Ascending aorta (tissue), 2 donors: ENCODE measurements at regions not wholly inside any gene's neighbourhood (a gene's known extent, or its start where the extent isn't known, plus 50 kb on each side); places are given as distances from the start of the nearest gene placed in this dataset.

Source experiments
- DNase-seq, 2 donors: peaks; one replicate each; pipeline ENCODE4 v3.0.0-alpha.2; 2019; ENCODE audit warnings: low spot score in 2 of 2
- H3K27ac ChIP-seq, 2 donors: fragments of 200-600 bp; sonication (generic); one replicate each; pipeline ENCODE4 v1.5.1; 2016 to 2017; ENCODE audit warnings: mild to moderate bottlenecking in 1 of 2
- H3K27me3 ChIP-seq: fragments of 200-600 bp; sonication (generic); one replicate; pipeline ENCODE4 v1.5.1; 2017
- H3K36me3 ChIP-seq, 2 donors: fragments of 200-600 bp; sonication (generic); one replicate each; pipeline ENCODE4 v1.5.1; 2016
- H3K4me1 ChIP-seq, 2 donors: fragments of 200-600 bp; sonication (generic); one replicate each; pipeline ENCODE4 v1.5.1; 2016 to 2017; ENCODE audit warnings: mild to moderate bottlenecking in 1 of 2
- H3K4me3 ChIP-seq, 2 donors: fragments of 200-600 bp; sonication (generic); one replicate each; pipeline ENCODE4 v1.5.1; 2016 to 2017; ENCODE audit warnings: mild to moderate bottlenecking in 1 of 2
- H3K9me3 ChIP-seq, 2 donors: fragments of 200-600 bp; sonication (generic); one replicate each; pipeline ENCODE4 v1.5.1; 2016
- intact Hi-C: fragments of 100-400 bp; cut with DNase I; formaldehyde crosslinking; loops from one replicate; pipeline ENCODE4 v1.15.1; 2023
- TF ChIP-seq, protein P1 (sequence below), 3 experiments: fragments of 200-600 bp in 2 of 3; fragments of 450-650 bp in 1 of 3; sonication (generic) in 2 of 3; IDR thresholded peaks; one replicate each; pipeline ENCODE4 v1.5.1; 2016 to 2019; ENCODE audit warnings: antibody characterized with exemption in 3 of 3, mild to moderate bottlenecking in 1 of 3, moderate library complexity in 1 of 3

GRCh38 chr3:72595927-72596610 is 252.2 kb downstream of the SHQ1 start:
- Histone ChIP-seq H3K4me1 (peaks cover 0 to 6% of the 10 kb centered on the region in 2 donors), H3K27me3 (no peaks in the 10 kb centered on the region), H3K27ac (no peak overlapping the region), H3K4me3 (no peak overlapping the region), H3K9me3 (no peaks in the 10 kb centered on the region), H3K36me3 (no peaks in the 10 kb centered on the region)
- no peak for DNase-seq
- intact Hi-C loops: loop anchor here (10.0 kb wide), 1 partner anchor 191 kb away; no protein-coding TSS in a partner anchor
- TF ChIP-seq, protein P1, sequence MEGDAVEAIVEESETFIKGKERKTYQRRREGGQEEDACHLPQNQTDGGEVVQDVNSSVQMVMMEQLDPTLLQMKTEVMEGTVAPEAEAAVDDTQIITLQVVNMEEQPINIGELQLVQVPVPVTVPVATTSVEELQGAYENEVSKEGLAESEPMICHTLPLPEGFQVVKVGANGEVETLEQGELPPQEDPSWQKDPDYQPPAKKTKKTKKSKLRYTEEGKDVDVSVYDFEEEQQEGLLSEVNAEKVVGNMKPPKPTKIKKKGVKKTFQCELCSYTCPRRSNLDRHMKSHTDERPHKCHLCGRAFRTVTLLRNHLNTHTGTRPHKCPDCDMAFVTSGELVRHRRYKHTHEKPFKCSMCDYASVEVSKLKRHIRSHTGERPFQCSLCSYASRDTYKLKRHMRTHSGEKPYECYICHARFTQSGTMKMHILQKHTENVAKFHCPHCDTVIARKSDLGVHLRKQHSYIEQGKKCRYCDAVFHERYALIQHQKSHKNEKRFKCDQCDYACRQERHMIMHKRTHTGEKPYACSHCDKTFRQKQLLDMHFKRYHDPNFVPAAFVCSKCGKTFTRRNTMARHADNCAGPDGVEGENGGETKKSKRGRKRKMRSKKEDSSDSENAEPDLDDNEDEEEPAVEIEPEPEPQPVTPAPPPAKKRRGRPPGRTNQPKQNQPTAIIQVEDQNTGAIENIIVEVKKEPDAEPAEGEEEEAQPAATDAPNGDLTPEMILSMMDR (IDR thresholded peaks at IDR 0.05): no peak

DNA sequence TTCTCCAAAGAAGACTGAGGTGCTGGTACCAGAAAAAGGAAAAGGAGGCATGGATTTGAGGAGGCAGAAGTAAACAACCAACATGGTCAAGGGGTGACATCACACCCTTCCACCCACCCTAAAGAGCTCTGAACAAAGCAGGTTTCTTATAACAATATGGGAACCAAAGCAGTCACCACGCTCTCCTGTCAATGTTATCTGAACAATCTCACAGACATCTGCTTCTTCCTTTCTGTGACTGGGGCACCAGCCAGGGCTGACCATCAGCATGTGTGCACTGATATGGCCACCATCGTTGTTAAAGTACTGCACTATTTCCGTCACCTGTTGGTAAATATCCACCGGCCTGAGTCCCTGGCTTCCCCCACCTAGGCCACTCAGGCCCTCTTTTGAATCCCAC is 252.9 kb downstream of the SHQ1 start:
- TF ChIP-seq, protein P1 (IDR thresholded peaks at IDR 0.05): no peak
- intact Hi-C loops: loop anchor here (10.0 kb wide), 1 partner anchor 191 kb away; no protein-coding TSS in a partner anchor
- H3K4me1 ChIP-seq: peaks cover 0 to 6% of the 10 kb centered on the region in 2 donors
- H3K27ac ChIP-seq: no peak overlapping the region
- no peaks in the 10 kb centered on the region for H3K9me3 ChIP-seq
- no peaks in the 10 kb centered on the region for H3K27me3 ChIP-seq
- no peak overlapping the region for H3K4me3 ChIP-seq
- DNase-seq: no peak
- H3K36me3 ChIP-seq: no peaks in the 10 kb centered on the region

DNA sequence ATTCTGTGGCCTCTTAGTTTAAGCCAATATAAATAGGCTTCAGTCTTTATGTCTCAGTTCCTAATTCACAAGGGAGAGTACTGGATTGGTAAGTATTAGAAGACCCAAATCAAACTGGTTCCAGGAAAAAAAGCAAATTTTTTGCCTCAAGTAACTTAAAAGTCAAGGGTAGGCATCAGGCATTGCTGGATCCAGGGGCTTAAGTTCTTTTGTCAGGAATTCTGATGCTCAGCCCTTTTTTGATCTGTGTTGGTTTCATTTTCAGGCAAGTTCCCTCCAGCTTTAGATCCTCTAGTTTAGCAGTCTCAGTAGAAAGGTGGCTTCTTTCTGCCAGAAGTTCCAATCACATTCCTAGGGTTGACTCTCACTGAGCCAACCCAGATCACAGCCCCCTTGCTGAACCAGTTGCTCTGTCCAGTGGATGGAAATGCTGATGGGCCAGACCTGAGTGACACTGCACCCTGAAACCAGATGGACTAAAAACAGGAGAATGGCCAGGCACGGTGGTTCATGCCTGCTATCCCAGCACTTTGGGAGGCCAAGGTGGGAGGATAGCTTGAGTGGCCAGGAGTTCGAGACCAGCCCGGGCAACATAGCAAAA is 253.5 kb downstream of the SHQ1 start:
- Histone ChIP-seq H3K27ac (no peak overlapping the region), H3K4me1 (peaks cover 0 to 6% of the 10 kb centered on the region in 2 donors), H3K27me3 (no peaks in the 10 kb centered on the region), H3K4me3 (no peak overlapping the region), H3K9me3 (no peaks in the 10 kb centered on the region), H3K36me3 (no peaks in the 10 kb centered on the region)
- DNase-seq: no peak
- TF ChIP-seq, protein P1 (IDR thresholded peaks at IDR 0.05): no peak
- intact Hi-C loops: loop anchor here (10.0 kb wide), 1 partner anchor 190 kb away; no protein-coding TSS in a partner anchor

DNA sequence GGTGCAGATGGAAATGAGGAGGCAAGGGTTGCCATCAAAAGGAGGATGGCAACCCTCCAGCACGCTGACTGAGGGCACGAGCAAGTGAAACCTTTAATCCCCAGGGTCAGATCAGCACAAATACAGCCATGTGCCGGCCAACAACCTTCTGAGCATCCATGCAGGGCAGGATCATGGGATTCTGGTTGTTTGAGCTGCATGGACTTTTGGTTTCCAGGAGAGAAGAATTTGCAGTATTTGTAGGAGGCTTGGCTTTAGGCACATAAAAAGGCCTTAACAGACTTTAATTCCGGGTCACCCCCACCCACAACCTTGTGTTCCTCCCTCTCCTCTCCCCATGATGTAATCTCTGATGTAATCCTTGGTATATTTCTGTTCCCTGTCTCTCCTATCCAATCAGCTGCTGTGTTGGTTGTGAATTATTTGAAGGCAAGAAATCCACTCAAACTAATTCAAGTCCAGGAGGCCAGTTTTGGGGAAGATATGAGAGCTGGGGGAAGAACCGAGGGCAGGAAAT is 254.3 kb downstream of the SHQ1 start:
- TF ChIP-seq, protein P1 (IDR thresholded peaks at IDR 0.05): no peak
- intact Hi-C loops: loop anchor here (10.0 kb wide), 1 partner anchor 189 kb away; no protein-coding TSS in a partner anchor
- Histone ChIP-seq H3K9me3 (no peaks in the 10 kb centered on the region), H3K4me1 (peaks cover 0 to 6% of the 10 kb centered on the region in 2 donors), H3K27ac (no peak overlapping the region), H3K36me3 (no peaks in the 10 kb centered on the region), H3K4me3 (no peak overlapping the region), H3K27me3 (no peaks in the 10 kb centered on the region)
- no peak for DNase-seq

DNA sequence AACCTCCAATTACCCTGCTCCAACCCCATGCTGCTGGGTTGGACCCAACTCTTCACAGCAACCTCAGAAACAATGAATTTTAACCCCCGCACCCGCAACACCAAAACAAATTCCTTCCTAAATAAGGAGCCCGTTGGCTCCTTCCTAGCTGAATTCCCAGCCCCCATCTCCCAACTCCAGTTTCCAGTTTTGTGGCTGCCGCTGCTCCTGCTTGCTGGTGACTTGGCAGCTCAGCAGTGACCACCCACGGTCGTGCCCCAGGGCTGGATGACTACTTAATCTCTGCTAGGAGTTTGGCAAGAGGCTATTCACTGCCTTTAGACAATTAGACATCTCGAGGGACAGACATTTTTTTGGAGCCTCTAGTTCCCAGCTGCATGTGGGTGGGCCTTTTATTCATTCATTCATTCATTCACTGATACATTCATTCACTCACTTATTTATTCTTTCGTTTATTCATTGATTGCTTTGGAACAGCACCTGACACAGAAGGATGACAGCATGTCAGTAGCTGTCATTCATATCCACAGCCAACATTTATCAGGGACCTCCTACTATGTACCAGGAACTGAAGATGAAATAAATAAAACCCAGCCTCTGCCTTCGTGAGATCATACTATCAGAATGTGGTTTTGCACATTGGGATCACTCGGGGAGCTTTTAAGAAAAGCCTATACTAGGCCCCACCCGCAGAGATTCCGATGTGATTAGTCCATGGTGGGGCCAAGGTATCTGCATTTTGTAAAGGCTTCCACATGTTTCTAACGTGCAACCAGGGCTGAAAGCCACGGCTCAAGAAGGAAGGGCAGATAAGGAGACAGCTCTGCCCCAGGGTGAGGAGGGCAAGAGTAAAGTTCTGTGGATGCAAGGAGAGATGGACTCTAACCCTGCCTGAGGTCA is 256.5 kb downstream of the SHQ1 start:
- Histone ChIP-seq H3K36me3 (no peaks in the 10 kb centered on the region), H3K27ac (peak overlapping the region in 1 of 2 donors; percentile 35), H3K4me3 (peak overlapping the region in 1 of 2 donors; percentile 15), H3K4me1 (peaks cover 0 to 6% of the 10 kb centered on the region in 2 donors), H3K27me3 (no peaks in the 10 kb centered on the region), H3K9me3 (no peaks in the 10 kb centered on the region)
- TF ChIP-seq, protein P1 (IDR thresholded peaks at IDR 0.05): no peak
- DNase-seq: peak in 1 of 2 donors; percentile 76
- intact Hi-C loops: loop anchor here (10.0 kb wide), 1 partner anchor 187 kb away; no protein-coding TSS in a partner anchor
